Middle frontal gyrus (tissue), 1 donor: ENCODE measurements at regions not wholly inside any gene's neighbourhood (a gene's known extent, or its start where the extent isn't known, plus 50 kb on each side); places are given as distances from the start of the nearest gene placed in this dataset.

Source experiments
- DNase-seq: peaks from one replicate; pipeline ENCODE4 v3.0.0-alpha.2; 2015; ENCODE audit warnings: low spot score; ENCODE audit errors: extremely low spot score

DNA sequence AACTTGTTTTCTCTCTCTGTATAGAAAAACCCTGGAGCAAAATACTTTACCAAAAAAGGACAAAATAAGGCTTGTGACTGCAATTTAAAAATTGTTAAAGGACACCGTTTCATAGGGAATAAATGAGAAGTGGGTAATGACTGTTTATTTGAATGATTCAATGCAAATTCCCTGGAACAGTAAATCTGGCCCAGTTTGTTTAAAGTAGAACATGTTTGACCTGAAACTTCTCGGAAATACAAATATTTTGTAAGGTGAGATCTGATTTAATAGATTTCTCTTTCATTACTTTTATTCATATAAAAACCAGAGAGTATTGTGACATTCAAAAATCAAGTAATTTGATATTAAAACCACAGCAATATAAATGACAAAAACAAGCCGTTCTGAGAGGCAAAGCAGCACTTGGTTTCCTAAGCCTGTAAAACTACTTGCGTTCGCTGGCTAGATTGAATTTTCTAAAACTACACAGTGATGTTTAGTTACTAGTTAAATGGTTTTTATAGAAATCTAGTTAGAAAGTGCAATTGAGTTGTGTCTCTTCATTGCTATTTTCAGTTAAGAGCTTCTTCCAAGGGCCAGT is 76.8 kb upstream of the PITRM1 start:
- no peak for DNase-seq

DNA sequence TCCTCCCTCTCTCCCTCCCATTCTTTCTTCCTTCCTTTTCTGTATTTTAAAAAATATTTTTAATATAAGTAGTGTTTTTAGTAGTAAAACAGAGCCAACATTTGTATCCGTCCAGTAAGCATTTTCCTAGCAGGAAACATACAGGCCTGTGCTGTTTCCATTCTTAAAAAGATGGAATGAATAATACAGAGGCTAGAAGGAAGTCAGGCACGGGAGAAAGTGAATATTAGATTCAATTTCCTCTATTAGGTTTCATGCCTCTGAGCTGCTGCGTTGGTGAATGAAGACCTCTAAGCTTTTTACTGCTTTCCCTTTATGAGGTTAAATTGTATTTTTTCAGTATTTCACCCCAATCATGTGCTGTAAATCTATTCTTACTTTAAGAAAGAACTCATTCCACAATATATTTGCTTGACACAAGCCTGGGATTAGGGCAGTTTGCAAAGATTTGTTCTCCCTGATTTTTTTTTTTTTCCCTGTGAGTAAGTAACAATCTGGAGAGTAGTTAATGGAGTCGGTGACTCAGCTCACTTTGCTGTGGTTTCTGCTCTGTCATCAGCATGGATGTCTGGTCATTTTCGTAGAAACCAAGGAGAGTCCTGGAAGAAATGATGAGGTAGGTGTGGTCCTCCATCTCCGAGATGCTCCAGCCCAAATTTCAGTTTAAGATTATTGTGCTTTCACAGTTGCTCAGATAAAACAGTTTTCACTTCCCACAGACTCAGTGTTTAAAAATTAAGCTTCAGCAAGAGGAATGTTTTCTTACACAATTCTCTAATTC is 76.1 kb upstream of the PITRM1 start:
- no peak for DNase-seq

- no peak for DNase-seq
These were observed 72.8 kb upstream of the PITRM1 start for GRCh38 chr10:3245395-3245794.

DNA sequence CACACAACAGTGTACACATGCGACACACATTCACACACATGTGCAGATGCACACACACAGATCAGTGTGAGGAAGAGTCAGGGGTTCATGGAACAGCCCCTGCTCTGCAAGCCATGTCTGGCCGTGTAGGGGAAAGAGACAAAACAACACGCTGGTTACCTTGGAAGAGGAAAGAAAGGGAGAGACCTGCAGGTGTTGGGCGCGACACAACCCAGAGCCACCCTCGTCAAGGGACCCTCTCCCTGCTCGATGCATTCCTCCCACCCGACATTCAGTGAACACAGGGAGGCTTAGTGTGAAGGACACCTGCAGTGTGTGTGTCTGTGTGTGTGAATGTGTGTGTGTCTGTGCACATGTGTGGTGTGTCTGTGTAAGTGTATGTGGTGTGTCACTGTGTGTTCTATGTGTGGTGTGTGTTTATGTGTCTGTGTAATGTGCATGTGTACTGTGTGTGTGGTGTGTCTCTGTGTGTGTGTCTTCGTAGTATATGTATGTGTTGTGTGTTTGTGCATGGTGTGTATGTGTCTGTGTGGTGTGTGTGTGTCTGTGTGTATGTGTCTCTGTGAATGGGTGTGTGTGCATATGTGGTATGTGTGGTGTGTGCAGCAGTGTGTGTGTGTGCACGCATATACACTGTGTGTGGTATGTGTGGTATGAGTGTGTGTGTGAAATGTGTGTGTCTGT is 69.5 kb upstream of the PITRM1 start:
- DNase-seq, result no peak

DNA sequence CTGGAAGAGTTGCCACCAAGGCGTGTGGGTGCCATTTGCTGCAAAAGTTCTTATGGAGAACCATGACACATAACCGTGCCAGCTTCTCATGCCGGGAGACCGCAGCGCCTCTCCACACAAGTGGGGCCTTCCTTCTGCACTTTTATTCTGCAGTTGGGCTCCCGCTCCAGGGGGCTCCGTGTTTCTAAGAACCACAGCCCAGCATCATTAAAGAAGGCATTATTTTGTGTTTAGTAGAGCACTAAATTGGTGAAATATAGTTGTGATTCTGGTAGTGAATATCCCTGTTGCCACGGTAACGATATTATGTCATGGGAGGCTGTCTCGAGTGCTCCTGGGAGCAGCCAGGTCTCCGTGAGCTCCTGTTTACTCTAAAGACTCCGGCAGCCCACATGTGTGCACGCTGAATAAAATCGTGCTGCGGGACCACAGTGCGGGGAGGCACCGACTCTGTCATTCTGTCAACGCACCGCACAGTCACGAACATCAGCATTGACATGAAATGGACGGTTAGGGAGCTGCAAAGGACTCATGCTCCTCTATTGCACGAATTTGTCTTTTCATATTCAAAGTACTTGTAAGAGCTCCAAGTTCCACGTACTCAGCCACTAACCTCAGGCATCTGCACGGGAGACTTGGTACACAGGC is 68.8 kb upstream of the PITRM1 start:
- no peak for DNase-seq

GRCh38 chr10:3239920-3240894 is 67.6 kb upstream of the PITRM1 start:
- no peak for DNase-seq

DNA sequence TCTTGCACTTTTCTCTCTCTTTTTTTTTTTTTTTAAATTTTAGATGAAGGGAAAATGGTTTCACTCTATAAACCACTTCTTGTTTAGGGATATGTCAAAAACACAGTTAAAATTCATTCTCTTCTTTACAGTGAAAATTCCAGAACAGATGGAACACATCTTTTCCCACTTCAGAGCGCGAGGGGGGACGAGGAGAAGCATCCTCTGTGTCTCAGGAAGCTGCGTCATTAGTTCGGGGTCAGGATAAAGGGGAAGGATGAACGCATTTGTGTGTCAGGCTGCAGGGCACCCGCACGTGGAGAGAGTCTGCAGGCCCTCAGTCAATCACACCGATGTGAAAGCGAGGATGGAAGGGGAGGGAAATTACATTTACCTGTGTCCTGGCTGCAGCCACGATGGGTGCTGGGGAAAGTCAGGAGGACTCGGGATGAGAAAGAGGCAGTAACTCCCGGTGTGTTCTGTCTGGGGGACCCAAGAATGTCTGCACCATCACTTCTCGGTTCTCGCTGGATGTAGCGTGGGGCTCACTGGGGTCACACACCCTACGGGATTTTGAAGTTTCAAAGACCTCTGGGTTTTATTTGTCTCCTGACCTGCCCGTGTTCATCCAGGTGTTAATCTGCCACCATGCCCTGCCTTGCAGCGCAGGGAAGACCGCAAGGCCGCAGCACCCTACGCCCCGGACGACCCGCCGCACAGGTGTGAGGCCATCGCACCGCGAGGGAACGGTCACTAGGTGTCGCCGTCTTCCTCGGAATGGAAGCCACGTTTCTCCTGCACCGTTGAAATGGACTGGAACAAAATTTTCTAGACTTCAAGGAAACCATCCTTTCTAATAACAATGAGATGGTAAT is 66.7 kb upstream of the PITRM1 start:
- DNase-seq, result no peak

DNA sequence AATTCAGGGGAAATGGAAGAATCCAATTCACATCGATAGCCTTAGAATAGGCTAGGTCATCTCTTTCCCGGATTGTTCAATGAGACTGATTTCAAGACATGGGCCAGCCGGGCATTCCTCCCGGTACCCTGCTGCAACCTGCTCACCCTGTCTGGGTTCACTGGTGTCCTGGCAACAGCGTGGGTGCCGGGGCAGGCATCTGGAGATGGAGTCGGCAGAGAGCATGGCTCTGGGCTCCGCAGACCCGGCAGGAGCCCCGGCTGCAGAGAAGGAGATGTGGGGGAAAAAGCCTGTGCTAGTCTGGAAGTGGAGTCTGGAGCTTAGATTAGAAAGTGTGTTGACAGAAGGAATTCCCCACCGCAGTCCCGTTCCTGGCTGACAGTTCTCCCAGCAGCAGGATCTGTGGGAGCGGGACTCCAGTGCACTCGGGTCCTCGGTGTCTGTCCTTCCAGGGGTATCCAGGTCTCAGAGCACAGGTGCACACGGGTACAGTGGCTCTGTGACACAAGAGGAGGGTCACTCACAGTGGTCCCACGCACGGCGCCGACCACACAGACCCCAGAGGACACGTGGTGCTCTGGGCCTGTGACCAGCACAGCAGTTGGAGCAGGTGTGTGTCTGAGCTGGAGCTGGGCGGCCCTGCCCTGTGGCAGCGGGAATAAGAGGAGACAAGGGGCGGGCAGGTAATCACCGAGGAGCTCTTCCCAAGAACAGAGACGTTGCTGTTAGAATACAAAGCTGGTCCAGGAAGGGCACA is 65.7 kb upstream of the PITRM1 start:
- no peak for DNase-seq

DNA sequence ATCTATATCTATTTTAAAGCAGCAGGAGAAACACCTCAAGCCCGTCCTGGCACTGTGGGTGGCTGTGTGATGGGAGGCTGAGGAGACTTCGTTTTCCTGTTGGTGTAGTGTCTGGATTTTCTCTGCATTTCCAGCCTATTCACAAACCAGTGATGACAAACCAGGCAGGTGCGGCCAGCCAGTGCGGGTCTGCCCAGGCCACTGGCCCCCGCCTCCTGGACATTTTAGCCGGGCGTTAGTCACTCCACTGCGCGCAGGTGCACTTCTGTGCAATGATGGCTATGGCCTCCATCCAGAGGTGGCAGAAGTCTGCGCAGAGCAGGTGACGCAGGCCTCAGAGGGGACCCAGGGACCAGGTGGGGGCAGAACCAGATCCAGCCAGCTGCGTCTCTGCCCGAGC is 64.9 kb upstream of the PITRM1 start:
- DNase-seq, result no peak

DNA sequence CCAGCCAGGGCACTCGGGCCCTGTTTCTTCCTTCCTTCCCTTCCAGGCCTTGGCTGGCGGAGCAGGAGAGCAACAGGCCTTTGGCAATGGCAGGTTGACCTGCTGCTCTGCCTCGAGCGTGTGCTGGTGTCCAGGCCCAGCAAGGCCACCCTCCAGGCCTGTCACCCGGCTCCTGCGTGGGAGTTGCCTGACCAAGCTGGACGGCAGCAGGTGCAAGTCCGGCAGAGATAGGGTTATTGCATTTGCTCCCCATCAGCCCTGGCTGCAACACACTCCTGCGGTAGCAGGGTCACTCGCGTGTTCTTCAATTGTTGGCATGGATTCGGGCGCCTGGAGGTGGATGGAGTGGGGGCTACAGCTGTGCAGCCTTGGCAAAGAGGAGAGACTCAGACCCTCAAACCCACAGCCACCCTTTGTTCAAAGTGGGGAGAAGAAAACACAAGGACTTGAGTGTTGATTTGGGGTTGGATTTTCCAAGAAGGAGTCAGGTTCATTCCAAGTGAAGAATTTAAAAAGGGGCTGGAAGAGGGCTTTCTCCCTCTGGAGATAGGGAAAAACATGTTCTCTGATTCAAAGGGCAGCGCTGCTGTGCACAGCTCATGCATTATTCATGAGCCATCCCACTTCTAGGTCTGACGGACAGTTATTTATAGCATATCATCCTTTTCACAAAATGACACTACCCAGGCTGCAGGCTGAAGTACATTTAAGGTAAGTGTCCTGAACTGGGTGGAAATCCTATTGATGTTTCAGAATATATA is 64.2 kb upstream of the PITRM1 start:
- DNase-seq, result no peak

GRCh38 chr10:3235996-3236510 is 63.5 kb upstream of the PITRM1 start:
- DNase-seq, result no peak

DNA sequence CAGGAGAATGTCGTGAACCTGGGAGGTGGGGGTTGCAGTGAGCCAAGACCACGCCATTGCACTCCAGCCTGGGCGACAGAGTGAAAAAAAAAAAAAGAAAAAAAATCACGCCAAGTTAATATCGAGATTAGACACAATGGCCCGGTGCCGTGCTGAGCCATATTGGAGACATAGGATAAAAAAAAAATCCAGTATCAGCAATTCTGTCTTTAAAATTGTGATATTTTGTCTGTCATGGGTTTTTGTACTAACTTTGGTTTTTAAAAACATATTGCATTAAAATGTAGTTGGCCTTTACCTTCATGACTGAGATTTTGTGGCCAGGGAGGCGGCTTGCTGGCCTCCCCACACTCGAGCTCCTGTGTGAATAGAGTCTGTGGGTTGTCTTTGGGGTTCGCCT is 62.8 kb upstream of the PITRM1 start:
- DNase-seq, result no peak

- DNase-seq, result no peak
These were observed 61.0 kb upstream of the PITRM1 start for GRCh38 chr10:3233486-3233990.

DNA sequence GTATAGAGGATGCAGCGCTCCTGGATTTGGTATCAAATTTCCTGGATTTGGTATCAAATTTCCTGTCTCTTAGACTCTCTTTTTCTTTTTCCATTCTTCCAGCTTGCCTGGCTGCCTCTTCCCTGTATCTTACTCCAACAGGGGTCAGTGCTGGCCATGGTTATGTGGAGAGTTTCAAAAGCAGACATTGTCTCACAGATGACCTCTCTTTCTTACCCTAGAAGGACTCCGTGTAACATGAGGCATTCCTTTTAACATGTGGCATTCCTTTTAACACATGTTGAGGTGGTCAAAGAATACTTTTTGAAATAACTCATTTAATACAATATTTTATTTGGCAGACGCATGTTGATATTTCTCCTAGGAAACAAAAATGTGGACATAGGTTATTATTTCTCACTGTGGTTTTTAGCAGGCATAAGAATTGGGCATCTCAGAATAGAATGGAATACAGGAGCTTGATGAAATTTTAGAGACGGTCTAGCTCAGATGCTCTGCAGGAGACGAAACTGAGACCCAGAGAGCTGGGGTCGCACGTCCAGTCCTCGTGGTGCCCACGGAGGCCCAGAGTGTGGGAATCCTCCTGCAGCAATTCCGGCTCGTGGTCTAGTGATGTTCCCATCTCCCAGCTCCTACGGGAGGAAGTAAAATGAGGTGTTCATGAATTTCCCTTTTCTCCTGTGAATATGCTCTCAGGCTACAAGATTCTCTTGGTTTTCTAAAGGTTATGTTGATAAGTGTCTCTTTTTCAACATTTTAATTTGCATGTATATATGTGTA is 59.6 kb upstream of the PITRM1 start:
- no peak for DNase-seq

DNA sequence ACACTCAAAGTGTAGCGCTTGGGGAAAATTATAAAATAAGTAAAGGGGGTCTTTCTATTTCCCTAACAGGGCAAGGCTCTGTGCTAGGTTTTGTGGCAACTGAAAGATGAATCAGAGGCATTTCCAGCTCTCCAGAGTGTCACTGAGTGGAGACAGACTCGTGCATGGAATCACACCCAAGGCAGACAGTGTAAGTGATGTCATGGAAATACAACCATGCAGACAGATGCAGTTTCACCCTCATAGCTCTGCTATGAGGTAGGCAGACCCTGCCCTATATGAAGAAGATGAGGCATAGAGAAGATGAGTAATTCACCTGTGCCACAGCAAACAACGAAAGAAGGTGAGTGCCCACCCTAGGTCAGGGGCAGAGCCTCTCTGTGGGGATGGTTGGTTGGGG is 57.2 kb upstream of the PITRM1 start:
- no peak for DNase-seq

- DNase-seq, result no peak
These were observed 56.0 kb upstream of the PITRM1 start for GRCh38 chr10:3228629-3228945.

GRCh38 chr10:3226960-3227744 is 54.6 kb upstream of the PITRM1 start:
- DNase-seq, result no peak
